HG02610 (cell line): ENCODE measurements at regions not wholly inside any gene's neighbourhood (a gene's known extent, or its start where the extent isn't known, plus 50 kb on each side); places are given as distances from the start of the nearest gene placed in this dataset.
A peak's percentile ranks its signal among the peaks of the same experiment; 100 is the strongest.
"Not testable (repeated sequence)": the region's sequence is repeated elsewhere in the genome, so short reads cannot be mapped to it uniquely, and the experiment has no call there.

ENCODE experiments used
- ATAC-seq: cut with Tn5 transposase; IDR thresholded peaks from one replicate; pipeline ENCODE4 v1.9.1; 2021; ENCODE audit warnings: mild to moderate bottlenecking, moderate library complexity; ENCODE audit not compliant: unreplicated experiment

DNA sequence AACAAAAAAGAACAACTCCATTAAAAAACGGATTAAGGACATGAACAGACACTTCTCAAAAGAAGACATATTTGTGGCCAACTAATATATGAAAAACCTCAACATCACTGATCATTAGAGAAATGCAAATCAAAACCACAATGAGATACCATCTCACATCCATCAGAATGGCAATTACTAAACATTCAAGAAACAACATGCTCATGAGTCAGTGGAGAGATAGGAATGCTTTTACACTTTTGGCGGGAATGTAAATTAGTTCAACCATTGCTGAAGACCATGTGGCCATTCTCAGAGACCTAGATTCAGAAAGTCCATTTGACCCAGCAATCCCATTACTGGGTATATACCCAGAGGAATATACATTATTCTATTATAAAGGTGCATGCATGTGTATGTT, 1442.6 kb upstream of the B3GALT2 start:
- ATAC-seq, result no peak

DNA sequence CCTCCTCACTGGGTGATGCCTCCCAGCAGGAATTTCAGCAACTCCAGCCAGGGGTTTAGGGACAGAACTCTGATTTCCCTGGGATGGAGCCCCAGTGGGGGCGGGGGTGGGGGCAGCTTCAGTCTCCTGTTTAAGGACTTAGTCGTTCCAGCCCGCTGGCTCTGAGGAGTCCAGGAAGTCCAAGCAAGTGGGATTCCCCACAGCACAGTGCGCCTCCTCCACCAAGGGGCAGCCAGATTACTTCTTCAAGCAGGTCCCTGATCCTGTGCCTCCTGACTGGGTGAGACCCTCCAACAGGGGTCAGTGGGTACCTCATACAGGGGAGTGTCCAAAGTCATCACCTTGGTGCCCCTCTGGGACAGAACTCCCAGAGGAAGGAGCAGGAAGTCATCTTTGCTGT, 1438.4 kb upstream of the B3GALT2 start:
- no peak for ATAC-seq

DNA sequence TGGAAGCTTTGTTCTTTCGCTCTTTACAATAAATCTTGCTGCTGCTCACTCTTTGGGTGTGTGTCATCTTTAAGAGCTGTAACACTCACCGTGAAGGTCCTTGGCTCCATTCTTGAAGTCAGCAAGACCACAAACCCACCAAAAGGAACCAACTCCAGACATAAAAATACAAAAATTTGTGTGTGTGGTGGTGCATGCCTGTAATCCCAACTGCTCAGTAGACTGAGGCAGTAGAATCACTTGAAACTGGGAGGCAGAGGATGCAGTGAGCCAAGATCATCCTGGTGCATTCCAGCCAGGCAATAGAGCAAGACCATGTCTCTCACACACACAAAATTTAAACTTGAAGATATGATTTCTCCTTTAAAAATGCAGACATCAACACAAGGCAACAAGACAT, 1431.7 kb upstream of the B3GALT2 start:
- ATAC-seq, result no peak

GRCh38 chr1:194617272-194617671, 1430.9 kb upstream of the B3GALT2 start:
- ATAC-seq, result not testable (repeated sequence)

GRCh38 chr1:194616835-194617234, 1430.4 kb upstream of the B3GALT2 start:
- ATAC-seq, result no peak

- ATAC-seq, result no peak
These were observed 1415.8 kb upstream of the B3GALT2 start for GRCh38 chr1:194602184-194602583.

- no peak for ATAC-seq
These were observed 1414.3 kb upstream of the B3GALT2 start for GRCh38 chr1:194600716-194601115.

DNA sequence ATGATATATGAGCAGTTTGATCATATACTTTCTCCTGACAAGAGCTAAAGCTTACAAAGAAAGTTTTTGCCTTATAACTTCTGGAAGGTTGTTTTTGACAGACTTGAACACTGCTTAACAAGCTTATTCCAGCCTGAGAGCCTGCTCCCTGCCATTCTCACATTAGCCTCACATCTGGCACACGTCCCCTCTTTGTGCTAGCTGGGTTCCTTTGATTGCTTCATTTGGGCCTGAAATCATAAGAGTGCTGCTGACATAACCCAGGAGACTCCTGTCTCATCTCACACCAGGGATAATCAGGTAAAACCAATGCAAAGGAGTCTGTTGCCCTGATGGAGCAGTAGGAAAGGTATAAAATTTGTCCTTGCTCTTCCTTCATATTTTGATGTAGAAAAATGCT, 1411.7 kb upstream of the B3GALT2 start:
- ATAC-seq, result no peak

- no peak for ATAC-seq
These were observed 1399.9 kb upstream of the B3GALT2 start for GRCh38 chr1:194586302-194586701.

GRCh38 chr1:194584052-194584451, 1397.6 kb upstream of the B3GALT2 start:
- ATAC-seq, result no peak

DNA sequence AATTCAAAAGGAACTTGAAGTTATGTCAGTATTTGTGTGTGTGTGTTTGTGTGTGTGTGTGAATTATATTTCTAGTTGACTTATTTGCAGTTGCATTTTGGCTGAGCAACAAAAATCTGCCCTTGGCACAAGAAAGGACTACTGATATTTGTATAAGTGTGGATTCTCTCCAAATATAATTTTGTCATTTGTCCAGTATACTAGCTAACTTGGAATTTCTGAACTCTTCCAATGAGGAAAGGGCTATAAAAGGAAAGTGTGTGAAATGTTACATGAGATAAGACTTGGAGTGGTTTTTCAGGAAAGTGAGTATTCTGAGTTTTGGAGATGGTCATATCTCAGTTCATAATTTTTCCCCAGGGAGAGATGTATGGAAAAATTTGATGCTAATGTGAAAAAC, 1384.1 kb upstream of the B3GALT2 start:
- ATAC-seq, result no peak

- no peak for ATAC-seq
These were observed 1382.2 kb upstream of the B3GALT2 start for GRCh38 chr1:194568610-194569009.

DNA sequence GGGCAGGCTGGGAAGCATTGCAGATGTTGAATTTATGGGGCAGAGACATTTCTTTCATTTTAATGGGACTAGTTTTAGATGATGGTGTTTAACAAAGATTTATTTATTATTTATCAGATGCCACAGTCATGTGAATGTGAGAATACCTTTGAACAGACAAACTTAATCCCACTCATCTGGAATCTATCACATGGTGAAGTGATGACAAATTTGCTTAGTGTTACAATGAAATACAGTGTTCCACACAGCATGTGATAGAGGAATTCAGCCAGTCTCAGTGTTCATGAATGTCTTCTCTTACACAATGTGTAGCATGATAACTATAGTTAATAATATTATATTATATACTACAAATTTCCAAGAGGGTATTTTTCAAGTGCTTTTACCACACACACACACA, 1361.7 kb upstream of the B3GALT2 start:
- no peak for ATAC-seq

GRCh38 chr1:194544012-194544411, 1357.6 kb upstream of the B3GALT2 start:
- ATAC-seq, result no peak

DNA sequence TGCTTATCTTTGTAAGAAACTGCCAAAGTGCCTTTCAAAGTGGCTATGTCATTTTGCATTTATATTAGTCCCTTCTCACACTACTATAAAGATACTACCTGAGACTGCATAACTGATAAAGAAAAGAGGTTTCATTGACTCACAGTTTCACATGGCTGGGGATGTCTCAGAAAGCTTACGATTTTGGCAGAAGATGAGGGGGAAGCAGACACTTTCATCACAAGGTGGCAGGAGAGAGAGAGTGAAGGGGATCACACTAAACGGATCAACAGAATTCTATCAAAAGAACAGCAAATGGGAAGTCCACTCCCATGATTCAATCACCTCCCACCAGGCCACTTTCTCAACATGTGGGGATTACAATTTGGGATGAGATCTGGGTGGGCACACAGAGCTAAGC, 1352.0 kb upstream of the B3GALT2 start:
- ATAC-seq, result no peak

GRCh38 chr1:194537521-194537920, 1351.1 kb upstream of the B3GALT2 start:
- ATAC-seq, result no peak

- ATAC-seq, result no peak
These were observed 1349.0 kb upstream of the B3GALT2 start for GRCh38 chr1:194535369-194535768.

GRCh38 chr1:194534784-194535183, 1348.4 kb upstream of the B3GALT2 start:
- no peak for ATAC-seq

- no peak for ATAC-seq
These were observed 1347.2 kb upstream of the B3GALT2 start for GRCh38 chr1:194533641-194534040.

DNA sequence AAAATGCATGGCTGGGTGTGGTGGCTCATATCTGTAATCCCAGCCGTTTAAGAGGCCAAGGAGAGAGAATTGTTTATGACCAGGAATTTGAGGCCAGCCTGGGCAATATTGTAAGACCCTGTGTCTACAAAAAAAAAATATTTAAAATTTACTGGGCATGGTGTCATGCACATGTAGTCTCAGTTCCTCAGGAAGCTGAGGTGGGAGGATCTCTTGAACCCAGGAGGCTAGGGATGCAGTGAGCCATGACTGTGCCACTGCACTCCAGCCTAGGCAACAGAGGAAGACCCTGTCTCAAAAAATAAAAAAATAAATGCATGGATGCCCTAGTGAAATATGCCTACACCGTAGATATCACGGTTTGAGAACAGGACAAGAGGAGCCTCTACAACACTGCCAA, 1331.2 kb upstream of the B3GALT2 start:
- no peak for ATAC-seq

DNA sequence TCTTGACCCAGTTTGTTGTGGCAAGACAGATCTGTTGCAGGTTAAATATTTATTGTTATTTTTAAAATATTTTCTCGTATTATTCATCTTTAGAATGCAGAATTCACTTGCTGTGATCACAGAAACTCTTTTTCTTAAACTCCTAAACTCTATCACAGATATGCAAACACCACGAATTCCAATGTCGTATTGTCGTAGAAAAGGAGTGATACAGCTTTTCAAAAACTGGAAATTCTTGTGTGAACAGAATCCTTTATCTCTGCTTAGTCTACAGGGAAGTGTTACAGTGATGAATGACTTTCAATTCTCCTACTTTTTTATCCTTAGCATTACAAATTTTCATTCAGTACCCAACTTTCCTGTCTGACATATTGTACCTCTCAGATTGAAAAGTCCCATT, 1329.5 kb upstream of the B3GALT2 start:
- no peak for ATAC-seq

GRCh38 chr1:194512957-194513356, 1326.5 kb upstream of the B3GALT2 start:
- no peak for ATAC-seq

DNA sequence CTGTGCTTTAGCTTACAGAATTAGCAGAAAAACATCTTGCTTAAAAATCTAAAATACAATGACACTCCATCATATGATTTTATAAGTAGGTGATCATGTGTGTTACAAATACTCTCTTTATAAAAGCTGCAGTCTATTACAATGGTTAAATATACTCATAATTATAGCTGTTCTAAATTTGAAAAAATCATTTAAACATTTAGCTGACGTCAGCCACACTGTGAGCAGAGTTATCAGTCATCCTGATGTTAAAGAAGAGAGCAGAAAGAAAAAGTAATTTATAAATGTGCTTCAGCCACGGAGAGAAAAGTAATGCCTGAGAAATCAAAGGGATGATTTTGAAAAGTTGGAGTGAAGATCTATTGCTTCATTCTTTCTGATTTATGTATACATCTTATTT, 1325.9 kb upstream of the B3GALT2 start:
- no peak for ATAC-seq

- ATAC-seq, result peak; percentile 54
These were observed 1316.8 kb upstream of the B3GALT2 start for GRCh38 chr1:194503209-194503608.
